HG03558 (cell line): ENCODE measurements at regions not wholly inside any gene's neighbourhood (a gene's known extent, or its start where the extent isn't known, plus 50 kb on each side); places are given as distances from the start of the nearest gene placed in this dataset.

Experiments
- ATAC-seq: cut with Tn5 transposase; IDR thresholded peaks from one replicate; pipeline ENCODE4 v1.9.1; 2021; ENCODE audit warnings: moderate number of reproducible peaks; ENCODE audit not compliant: unreplicated experiment; ENCODE audit errors: extremely low read depth

DNA sequence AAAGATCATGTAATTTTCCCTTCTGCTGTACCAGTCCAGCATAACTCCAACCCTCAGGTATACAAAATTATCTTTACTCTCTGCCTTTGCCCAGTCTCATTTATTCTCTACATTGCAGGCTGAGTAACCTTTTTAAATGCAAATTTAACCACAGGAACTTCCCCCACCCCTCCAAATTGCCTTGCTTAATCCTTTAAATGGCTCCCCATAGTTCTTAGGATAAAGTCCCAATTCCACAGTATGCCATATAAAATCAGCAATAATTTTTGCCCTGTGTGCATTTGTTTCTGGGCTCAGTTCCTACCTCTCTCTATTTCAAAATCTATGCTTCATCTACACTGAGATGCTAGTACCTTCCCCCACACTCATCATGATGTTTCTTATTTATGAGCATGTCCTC lies 879.7 kb downstream of the RPA4 start:
- ATAC-seq, result no peak

GRCh38 chrX:97763981-97764380 lies 880.3 kb downstream of the RPA4 start:
- ATAC-seq, result no peak

GRCh38 chrX:97766501-97767095 lies 882.9 kb downstream of the RPA4 start:
- ATAC-seq, result no peak

GRCh38 chrX:97787311-97787710 lies 903.6 kb downstream of the RPA4 start:
- no peak for ATAC-seq

DNA sequence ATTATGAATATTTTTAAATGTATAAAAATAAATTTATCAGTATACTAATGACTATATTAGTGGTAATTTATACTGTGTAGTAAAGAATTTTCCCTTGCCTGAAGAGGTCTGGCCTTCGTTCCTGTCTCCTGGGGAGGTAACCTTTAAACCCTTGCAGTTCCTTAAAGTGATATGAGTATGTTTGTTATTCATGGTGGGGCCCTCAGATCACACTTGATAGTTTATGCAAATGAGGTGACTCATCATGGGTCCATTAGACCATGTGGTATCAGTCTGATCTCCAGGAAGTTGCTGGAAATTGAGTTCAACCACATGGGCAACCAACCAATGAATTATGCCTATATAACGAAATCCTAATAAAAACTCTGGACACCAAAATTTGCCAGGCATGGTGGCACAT lies 904.1 kb downstream of the RPA4 start:
- no peak for ATAC-seq

DNA sequence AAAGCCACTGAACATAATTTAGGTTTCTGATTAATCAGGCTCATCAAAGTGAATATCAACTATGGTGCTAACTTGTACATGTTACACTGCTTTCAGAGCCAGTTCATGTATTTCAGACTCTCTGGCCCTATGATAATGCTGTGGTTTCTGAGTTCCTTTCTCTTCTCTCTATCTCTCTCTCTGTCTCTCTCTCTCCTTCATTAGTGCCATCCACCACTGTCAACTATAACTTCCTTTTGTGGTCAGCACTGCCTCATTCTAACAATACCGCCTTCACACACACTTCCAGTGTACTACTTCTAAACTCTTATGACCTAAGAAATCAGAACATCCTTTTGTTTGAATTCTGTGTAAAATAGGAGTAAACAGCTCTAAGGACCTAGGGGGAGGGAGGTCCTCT lies 907.1 kb downstream of the RPA4 start:
- ATAC-seq, result no peak

DNA sequence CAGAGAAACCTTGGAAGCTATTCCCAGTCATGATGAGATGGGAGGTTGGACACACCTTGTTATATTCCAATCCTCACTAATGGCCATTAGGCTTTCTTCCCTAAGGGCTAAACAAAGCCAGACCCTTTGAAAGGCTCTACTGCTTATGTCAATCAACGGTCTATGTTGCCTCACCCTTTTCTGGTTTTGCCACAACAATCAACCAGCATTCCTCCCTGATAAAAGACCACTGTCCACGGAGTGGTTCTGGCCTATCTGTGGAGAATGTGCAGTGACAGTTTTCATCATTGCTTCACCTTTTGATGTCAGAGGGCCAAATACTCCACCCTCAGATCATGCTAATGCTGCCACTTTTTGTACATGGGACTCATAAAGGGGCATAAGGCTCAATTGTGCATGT lies 913.4 kb downstream of the RPA4 start:
- ATAC-seq, result no peak

DNA sequence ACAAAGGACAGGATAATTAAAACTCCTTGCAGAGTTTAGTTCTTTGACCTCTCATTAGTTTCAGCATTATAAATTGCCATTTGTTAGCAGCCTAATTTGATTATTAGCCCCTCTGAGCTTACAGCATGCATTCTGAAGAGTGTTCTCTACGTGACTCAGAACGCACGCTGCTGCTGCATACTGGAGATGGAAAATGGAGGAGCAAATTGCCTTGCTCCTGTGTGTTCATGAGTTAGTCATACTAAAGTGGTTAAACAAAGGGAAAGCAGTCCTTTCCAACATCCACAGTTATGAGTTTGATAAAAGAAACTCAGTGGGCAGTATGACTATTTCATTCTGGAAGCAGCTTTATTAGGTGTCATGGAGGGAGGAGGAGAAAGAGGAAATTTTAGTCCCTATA lies 922.5 kb downstream of the RPA4 start:
- ATAC-seq, result no peak

GRCh38 chrX:97806946-97807345 lies 923.2 kb downstream of the RPA4 start:
- no peak for ATAC-seq

DNA sequence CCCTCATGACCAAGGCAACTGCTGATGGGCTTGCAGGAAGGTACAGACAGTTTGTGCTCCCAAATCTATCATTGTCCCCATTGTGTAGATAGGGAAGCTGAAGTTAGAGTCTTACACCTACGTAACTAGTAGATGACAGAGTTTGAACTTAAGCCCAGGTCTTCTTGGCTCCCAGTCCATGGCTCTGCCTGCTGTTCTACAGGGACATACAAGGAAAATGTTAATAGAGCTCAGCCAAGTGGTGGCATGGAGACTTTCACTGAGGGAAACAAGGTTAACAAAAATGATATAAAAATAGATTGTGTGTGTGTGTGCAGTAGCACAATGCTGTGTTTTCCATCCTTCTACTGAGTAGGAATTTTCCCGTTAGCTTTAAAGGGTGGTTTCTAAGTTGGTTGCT lies 936.5 kb downstream of the RPA4 start:
- no peak for ATAC-seq

DNA sequence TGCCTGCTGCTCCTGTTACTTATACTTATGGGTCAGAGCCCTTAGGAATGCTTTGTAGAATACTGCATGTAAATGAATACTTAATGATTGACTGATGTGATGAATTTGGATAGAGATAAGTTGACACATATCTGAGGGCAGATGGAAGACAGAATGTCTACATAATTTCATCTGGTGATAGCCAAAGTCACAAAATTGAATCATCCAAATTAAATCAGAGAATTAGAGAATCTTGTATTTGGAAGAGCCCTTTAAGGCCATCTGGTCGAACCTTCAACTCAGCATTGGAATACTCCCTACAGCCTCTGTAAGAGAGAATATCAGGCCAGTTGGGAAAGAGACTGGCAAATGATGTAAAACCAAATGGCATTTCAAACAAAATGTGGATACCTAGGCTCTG lies 944.8 kb downstream of the RPA4 start:
- no peak for ATAC-seq

DNA sequence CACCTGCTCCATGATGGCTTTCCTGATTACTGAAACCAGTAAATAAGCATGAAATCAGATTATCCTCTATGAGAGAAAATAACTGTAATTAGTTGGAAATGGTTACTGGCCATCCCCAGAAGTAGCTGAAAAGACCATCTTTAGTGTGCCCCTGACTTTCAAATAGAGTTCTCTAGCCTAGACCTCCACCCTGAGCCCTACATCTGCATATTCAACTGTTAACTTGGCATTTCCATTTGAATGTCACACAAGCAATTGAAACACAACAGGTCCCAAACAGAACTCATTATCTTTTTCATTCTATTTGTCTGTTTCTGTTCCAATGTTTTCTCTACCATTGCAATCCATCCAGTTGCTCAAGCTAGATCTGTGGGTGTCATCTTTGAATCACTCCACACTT lies 952.3 kb downstream of the RPA4 start:
- no peak for ATAC-seq

DNA sequence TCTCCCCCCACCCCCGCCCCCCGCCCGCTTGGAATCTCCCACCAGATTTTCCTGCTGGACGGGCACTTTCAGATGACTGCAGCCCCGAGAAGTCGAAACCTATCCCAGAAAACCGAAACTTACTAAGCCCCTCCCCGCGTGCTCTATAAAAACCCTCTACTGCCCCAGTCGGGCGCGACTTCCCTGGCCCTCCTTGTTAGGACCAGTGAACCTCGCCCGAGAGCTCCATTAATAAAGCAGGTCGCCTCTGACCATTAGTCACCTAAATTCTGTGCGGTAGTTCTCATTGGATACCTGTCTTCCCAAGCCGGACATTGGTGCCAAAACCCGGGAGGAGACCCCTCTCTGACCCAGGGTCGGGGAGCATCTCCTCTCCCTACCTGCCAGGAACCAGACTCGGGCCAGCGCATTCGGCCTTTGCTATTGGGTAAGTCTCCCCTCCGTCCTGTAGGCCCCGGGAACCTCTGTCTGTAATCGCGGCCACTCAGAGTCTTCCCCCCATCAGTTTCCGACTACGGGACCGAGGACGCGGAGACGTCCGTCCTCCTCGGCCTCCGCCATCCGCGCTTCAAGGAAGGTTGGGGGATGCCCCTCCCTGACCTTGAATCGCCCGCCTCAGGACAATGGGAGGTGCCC lies 958.0 kb downstream of the RPA4 start:
- ATAC-seq, result no peak

DNA sequence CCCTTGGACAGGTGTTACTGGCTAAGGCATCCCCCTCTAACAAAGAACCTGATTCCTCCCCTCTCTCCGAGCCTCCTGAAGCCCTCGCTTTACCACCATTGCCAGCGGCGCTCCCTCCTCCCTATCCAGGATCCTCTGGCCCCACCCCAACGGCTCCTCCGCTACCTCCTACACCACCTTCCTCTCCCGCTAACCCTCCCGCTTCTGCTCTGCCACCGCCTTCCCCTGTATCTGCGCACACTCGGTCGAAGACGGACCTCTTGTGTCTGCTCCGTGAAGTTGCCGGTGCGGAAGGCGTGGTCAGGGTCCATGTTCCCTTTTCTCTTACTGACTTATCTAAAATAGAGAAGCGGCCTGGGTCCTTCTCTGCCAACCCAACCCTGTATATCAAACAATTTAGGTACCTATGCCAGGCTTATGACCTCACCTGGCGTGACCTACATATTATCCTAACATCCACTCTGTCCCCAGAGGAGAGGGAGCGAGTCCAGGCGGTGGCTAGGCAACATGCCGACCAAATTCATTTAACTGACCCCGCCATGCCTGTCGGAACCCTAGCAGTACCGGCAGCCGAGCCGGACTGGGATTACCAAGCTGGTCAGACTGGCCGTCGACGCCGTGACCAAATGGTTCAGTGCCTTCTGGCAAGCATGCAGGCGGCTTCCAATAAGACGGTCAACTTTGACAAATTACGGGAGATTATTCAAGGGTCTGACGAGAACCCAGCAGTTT lies 958.9 kb downstream of the RPA4 start:
- no peak for ATAC-seq

DNA sequence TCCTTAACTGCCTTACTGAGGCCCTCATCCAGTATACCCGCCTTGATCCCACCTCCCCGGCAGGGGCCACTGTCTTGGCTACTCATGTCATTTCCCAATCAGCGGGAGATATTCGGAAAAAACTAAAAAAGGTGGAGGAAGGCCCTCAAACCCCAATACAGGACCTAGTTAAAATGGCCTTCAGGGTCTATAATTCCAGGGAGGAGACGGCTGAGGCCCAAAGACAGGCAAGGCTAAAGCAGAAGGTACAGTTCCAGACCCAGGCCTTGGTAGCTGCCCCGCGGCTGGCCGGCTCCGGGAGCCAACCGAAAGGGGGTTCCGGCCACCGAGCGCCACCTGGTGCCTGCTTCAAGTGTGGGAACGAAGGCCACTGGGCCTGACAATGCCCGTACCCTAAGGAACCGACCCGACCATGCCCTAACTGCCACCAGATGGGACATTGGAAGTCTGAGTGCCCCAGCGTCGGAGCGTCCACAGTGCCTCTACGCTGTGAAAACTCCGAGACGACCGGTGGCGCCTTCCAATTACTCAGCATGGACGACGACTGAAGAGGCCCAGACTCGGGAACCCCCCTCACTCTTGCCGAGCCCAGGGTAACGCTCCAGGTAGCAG lies 959.6 kb downstream of the RPA4 start:
- no peak for ATAC-seq

DNA sequence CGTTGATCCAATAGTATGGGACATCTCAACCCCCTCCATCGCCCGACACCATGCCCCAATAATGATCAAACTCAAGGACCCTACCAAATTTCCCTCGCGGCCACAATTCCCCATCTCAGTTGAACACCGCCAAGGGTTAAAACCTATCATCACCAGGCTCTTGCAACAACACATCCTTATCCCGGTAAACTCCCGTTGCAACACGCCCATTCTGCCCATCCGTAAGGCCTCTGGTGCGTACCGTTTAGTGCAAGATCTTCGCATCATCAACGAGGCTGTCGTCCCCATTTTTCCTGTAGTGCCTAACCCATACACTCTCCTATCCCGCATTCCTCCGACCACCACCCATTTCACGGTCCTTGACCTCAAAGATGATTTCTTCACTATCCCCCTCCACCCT lies 960.5 kb downstream of the RPA4 start:
- ATAC-seq, result no peak

DNA sequence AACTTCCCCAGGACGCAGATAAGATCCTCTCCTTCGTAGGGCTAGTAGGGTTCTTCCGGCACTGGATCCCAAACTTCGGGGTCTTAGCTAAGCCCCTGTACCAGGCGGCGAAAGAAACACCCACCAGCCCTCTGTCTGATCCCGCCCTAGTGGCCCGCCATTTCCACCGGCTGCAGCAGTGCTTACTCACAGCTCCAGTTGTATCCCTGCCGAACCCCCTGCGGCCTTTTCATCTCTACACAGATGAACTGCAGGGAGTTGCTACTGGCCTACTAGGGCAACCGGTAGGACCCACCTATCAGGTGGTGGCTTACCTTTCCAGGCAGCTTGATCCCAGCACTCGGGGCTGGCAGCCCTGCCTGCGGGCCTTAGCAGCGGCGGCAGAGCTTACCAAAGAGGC lies 961.2 kb downstream of the RPA4 start:
- ATAC-seq, result no peak

DNA sequence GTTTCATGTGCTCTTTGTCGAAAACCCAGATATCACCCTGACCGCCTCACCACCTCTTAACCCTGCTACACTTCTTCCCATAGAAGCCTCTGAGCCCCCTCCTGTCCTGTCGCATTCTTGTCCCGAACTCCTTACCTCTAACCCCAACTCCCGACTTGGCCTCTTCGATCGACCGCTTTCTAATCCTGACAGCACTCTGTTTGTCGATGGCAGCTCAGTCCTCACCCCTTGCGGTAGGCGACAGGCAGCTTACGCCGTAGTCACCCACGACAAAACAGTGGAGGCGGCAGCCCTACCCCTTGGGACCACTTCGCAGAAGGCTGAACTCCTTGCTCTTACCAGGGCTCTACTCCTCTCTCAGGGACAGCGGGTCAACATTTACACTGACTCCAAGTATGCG lies 961.7 kb downstream of the RPA4 start:
- ATAC-seq, result no peak

DNA sequence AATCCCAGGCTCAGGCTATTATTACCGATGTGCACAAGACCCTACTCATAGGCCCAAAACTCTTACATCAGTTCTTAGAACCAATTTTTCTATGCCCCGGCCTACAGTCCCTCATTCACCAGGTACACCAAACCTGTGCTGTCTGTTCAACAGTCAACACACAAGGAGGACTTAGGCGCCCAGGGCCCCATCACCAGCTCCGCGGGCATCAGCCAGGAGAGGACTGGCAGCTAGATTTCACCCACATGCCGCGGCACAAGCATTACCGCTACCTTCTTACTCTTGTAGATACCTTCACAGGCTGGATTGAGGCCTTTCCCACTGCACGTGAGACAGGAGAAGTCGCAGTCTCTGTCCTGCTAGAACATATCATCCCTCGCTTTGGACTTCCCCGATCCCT lies 962.5 kb downstream of the RPA4 start:
- no peak for ATAC-seq

- no peak for ATAC-seq
Measured at GRCh38 chrX:97846718-97847237, 963.1 kb downstream of the RPA4 start.
